ENCODE measurements at regions not wholly inside any gene's neighbourhood (a gene's known extent, or its start where the extent isn't known, plus 50 kb on each side); places are given as distances from the start of the nearest gene placed in this dataset.

GRCh38 chr5:114948986-114949621 lies 220.6 kb downstream of the TRIM36 start:
- Mint-ChIP-seq H3K4me1 (no peaks in the 10 kb centered on the region), H3K27ac (no peak overlapping the region), H3K36me3 (no peaks in the 10 kb centered on the region), H3K4me3 (no peak overlapping the region), H3K27me3 (ENCODE audit: low read depth) (no peaks in the 10 kb centered on the region), H3K9me3 (peaks cover 6% of the 10 kb centered on the region)
- ChIA-PET POLR2A (no interaction called here), CTCF (no interaction called here)
- DNase-seq (ENCODE audit: low spot score): no peak
- TF ChIP-seq ZNF121 (CRISPR knock-in tag; IDR thresholded peaks at IDR 0.05): no peak
- no peak for TF ChIP-seq ZBTB21 (CRISPR knock-in tag; IDR thresholded peaks at IDR 0.05; ENCODE audit: borderline replicate concordance)
- TF ChIP-seq EMX1 (CRISPR knock-in tag; IDR thresholded peaks at IDR 0.05): no peak
- TF ChIP-seq RORB (CRISPR knock-in tag; IDR thresholded peaks at IDR 0.05): no peak
- TF ChIP-seq, protein P1, sequence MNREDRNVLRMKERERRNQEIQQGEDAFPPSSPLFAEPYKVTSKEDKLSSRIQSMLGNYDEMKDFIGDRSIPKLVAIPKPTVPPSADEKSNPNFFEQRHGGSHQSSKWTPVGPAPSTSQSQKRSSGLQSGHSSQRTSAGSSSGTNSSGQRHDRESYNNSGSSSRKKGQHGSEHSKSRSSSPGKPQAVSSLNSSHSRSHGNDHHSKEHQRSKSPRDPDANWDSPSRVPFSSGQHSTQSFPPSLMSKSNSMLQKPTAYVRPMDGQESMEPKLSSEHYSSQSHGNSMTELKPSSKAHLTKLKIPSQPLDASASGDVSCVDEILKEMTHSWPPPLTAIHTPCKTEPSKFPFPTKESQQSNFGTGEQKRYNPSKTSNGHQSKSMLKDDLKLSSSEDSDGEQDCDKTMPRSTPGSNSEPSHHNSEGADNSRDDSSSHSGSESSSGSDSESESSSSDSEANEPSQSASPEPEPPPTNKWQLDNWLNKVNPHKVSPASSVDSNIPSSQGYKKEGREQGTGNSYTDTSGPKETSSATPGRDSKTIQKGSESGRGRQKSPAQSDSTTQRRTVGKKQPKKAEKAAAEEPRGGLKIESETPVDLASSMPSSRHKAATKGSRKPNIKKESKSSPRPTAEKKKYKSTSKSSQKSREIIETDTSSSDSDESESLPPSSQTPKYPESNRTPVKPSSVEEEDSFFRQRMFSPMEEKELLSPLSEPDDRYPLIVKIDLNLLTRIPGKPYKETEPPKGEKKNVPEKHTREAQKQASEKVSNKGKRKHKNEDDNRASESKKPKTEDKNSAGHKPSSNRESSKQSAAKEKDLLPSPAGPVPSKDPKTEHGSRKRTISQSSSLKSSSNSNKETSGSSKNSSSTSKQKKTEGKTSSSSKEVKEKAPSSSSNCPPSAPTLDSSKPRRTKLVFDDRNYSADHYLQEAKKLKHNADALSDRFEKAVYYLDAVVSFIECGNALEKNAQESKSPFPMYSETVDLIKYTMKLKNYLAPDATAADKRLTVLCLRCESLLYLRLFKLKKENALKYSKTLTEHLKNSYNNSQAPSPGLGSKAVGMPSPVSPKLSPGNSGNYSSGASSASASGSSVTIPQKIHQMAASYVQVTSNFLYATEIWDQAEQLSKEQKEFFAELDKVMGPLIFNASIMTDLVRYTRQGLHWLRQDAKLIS (CRISPR knock-in tag; IDR thresholded peaks at IDR 0.05; ENCODE audit: borderline replicate concordance): no peak
- no peak for ATAC-seq

DNA sequence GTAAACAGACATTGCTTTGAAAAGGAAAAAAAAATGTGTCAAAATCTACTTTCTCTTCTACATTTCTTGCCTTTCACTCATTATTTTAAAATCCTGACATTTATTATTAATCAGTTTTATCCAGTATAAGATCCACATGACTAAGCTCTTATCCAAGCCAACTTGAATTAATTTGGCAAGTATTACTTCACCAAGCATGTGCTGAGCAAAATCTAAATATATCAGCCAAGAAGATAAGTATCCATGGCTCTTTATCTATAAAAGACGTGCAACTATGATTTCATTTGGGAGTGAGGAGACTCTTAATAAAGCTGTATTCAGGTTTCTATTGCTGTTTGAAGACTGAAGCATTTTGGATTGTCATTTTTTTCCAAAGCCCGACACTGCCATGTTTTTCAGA lies 221.3 kb downstream of the TRIM36 start:
- Mint-ChIP-seq H3K4me1 (no peaks in the 10 kb centered on the region), H3K9me3 (peaks cover 8% of the 10 kb centered on the region), H3K4me3 (no peak overlapping the region), H3K36me3 (no peaks in the 10 kb centered on the region; the same call in 1 of the 2 replicates), H3K27me3 (ENCODE audit: low read depth) (no peaks in the 10 kb centered on the region), H3K27ac (no peak overlapping the region)
- POLR2A ChIA-PET: no interaction called here
- ATAC-seq (no peak), DNase-seq (ENCODE audit: low spot score) (no peak)
- CTCF ChIA-PET: no interaction called here
- TF ChIP-seq USF2 (CRISPR knock-in tag; IDR thresholded peaks at IDR 0.05): no peak
- no peak for TF ChIP-seq NR3C1 (CRISPR knock-in tag; conservative IDR thresholded peaks at IDR 0.05; ENCODE audit: low read depth)

- H3K4me3 Mint-ChIP-seq: no peak overlapping the region
- H3K27me3 Mint-ChIP-seq (ENCODE audit: low read depth): peaks cover 9% of the 10 kb centered on the region
- H3K36me3 Mint-ChIP-seq: peaks cover 52% of the 10 kb centered on the region
- CTCF ChIA-PET: no interaction called here
- POLR2A ChIA-PET: no interaction called here
- no peak for DNase-seq (ENCODE audit: low spot score)
- ATAC-seq: no peak
- H3K4me1 Mint-ChIP-seq: no peaks in the 10 kb centered on the region
- H3K27ac Mint-ChIP-seq: no peak overlapping the region
- H3K9me3 Mint-ChIP-seq: peaks cover 76% of the 10 kb centered on the region
- no peak for TF ChIP-seq IRF2 (CRISPR knock-in tag; IDR thresholded peaks at IDR 0.05; ENCODE audit: borderline replicate concordance, low read depth)
- TF ChIP-seq ZNF396 (CRISPR knock-in tag; IDR thresholded peaks at IDR 0.05; ENCODE audit: borderline replicate concordance): no peak
- TF ChIP-seq ZNF423 (CRISPR knock-in tag; IDR thresholded peaks at IDR 0.05): no peak
- no peak for TF ChIP-seq RORB (CRISPR knock-in tag; IDR thresholded peaks at IDR 0.05)
- no peak for TF ChIP-seq IRF1 (CRISPR knock-in tag; IDR thresholded peaks at IDR 0.05)
- no peak for TF ChIP-seq USF2 (CRISPR knock-in tag; IDR thresholded peaks at IDR 0.05)
- TF ChIP-seq ATF2 (CRISPR knock-in tag; IDR thresholded peaks at IDR 0.05; ENCODE audit: borderline replicate concordance, low read depth): no peak
- no peak for TF ChIP-seq MXD4 (CRISPR knock-in tag; IDR thresholded peaks at IDR 0.05; ENCODE audit: borderline replicate concordance)
- TF ChIP-seq, protein P2, sequence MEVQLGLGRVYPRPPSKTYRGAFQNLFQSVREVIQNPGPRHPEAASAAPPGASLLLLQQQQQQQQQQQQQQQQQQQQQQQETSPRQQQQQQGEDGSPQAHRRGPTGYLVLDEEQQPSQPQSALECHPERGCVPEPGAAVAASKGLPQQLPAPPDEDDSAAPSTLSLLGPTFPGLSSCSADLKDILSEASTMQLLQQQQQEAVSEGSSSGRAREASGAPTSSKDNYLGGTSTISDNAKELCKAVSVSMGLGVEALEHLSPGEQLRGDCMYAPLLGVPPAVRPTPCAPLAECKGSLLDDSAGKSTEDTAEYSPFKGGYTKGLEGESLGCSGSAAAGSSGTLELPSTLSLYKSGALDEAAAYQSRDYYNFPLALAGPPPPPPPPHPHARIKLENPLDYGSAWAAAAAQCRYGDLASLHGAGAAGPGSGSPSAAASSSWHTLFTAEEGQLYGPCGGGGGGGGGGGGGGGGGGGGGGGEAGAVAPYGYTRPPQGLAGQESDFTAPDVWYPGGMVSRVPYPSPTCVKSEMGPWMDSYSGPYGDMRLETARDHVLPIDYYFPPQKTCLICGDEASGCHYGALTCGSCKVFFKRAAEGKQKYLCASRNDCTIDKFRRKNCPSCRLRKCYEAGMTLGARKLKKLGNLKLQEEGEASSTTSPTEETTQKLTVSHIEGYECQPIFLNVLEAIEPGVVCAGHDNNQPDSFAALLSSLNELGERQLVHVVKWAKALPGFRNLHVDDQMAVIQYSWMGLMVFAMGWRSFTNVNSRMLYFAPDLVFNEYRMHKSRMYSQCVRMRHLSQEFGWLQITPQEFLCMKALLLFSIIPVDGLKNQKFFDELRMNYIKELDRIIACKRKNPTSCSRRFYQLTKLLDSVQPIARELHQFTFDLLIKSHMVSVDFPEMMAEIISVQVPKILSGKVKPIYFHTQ (CRISPR knock-in tag; IDR thresholded peaks at IDR 0.05): no peak
- no peak for TF ChIP-seq NR2C2 (CRISPR knock-in tag; IDR thresholded peaks at IDR 0.05)
- TF ChIP-seq SP1 (CRISPR knock-in tag; conservative IDR thresholded peaks at IDR 0.05): no peak
- no peak for TF ChIP-seq USF1 (CRISPR knock-in tag; IDR thresholded peaks at IDR 0.05)
- TF ChIP-seq SMAD3 (CRISPR knock-in tag; IDR thresholded peaks at IDR 0.05; ENCODE audit: borderline replicate concordance): no peak
- no peak for TF ChIP-seq MYBL2 (CRISPR knock-in tag; IDR thresholded peaks at IDR 0.05)
- TF ChIP-seq TEAD4 (CRISPR knock-in tag; IDR thresholded peaks at IDR 0.05): no peak
- TF ChIP-seq ESRRA (CRISPR knock-in tag; IDR thresholded peaks at IDR 0.05; ENCODE audit: borderline replicate concordance): no peak
Measured at GRCh38 chr5:114940709-114941108, 229.0 kb downstream of the TRIM36 start.
